Uterus (tissue), 2 donors: ENCODE measurements at regions not wholly inside any gene's neighbourhood (a gene's known extent, or its start where the extent isn't known, plus 50 kb on each side); places are given as distances from the start of the nearest gene placed in this dataset.

ENCODE experiments used
- CTCF ChIP-seq, 4 experiments: fragments of 200-600 bp in 2 of 4; fragments of 450-650 bp in 2 of 4; sonication (generic) in 2 of 4; IDR thresholded peaks; one replicate each; pipeline ENCODE4 v1.5.1; 2016 to 2019; ENCODE audit warnings: antibody characterized with exemption in 4 of 4, mild to moderate bottlenecking in 2 of 4, moderate library complexity in 1 of 4
- POLR2A ChIP-seq, 2 donors: fragments of 450-650 bp; IDR thresholded peaks; one replicate each; pipeline ENCODE4 v1.6.1; 2016; ENCODE audit warnings: antibody characterized with exemption in 2 of 2, mild to moderate bottlenecking in 1 of 2, moderate library complexity in 1 of 2

- TF ChIP-seq POLR2A (IDR thresholded peaks at IDR 0.05) = no peak
- TF ChIP-seq CTCF (IDR thresholded peaks at IDR 0.05) = no peak
Observed at GRCh38 chr2:106708209-106708608, 177.8 kb downstream of the ST6GAL2 start.
